HUES48 (cell line): ENCODE measurements at regions not wholly inside any gene's neighbourhood (a gene's known extent, or its start where the extent isn't known, plus 50 kb on each side); places are given as distances from the start of the nearest gene placed in this dataset.
A peak's percentile ranks its signal among the peaks of the same experiment; 100 is the strongest.

Experiments used
- H3K27ac ChIP-seq: one replicate; pipeline ENCODE4 v1.7.0; 2013; ENCODE audit warnings: low read depth, low read length, inconsistent platforms
- H3K27me3 ChIP-seq: 2 replicates; pipeline ENCODE4 v1.6.1; 2013; ENCODE audit warnings: mild to moderate bottlenecking, low read length; ENCODE audit not compliant: control insufficient read depth, insufficient read depth
- H3K36me3 ChIP-seq: 2 replicates; pipeline ENCODE4 v1.6.1; 2013; ENCODE audit warnings: low read length; ENCODE audit not compliant: control insufficient read depth, insufficient read depth
- H3K4me1 ChIP-seq: 2 replicates; pipeline ENCODE4 v1.6.1; 2013; ENCODE audit warnings: mild to moderate bottlenecking, low read length; ENCODE audit not compliant: control insufficient read depth, insufficient read depth
- H3K4me3 ChIP-seq: 2 replicates; pipeline ENCODE4 v1.5.1; 2013; ENCODE audit warnings: mild to moderate bottlenecking, low read depth, low read length
- H3K9ac ChIP-seq: 2 replicates; pipeline ENCODE4 v1.6.1; 2013; ENCODE audit warnings: mild to moderate bottlenecking, low read depth, low read length, moderate library complexity
- H3K9me3 ChIP-seq: 2 replicates; pipeline ENCODE4 v1.6.1; 2013; ENCODE audit warnings: low read length; ENCODE audit not compliant: control insufficient read depth, insufficient read depth

DNA sequence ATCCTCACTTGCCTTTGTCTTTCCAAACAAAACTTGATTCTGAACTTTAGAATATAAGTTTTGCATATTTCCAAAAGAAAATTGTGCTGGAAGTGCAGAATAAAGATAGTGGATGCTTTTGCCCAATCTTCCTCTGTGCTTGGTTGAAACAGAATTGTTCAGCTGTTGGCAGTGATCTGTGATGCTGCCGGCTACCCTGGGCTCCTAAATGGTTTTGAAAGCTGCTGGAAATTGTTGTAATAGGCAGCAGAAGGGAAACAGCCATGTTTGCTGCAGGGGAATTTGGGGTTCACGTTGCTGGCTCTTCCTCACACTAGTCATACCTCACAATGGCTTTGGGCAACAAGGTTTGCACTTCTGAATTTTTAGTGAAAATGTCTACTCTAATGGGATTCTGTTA is 398.0 kb downstream of the RAPGEF2 start:
- no peak overlapping the region for H3K9ac ChIP-seq
- no peaks in the 10 kb centered on the region for H3K36me3 ChIP-seq
- no peaks in the 10 kb centered on the region for H3K9me3 ChIP-seq
- H3K27me3 ChIP-seq: no peaks in the 10 kb centered on the region
- no peak overlapping the region for H3K27ac ChIP-seq
- H3K4me3 ChIP-seq: no peak overlapping the region
- H3K4me1 ChIP-seq: peaks cover 29% of the 10 kb centered on the region

DNA sequence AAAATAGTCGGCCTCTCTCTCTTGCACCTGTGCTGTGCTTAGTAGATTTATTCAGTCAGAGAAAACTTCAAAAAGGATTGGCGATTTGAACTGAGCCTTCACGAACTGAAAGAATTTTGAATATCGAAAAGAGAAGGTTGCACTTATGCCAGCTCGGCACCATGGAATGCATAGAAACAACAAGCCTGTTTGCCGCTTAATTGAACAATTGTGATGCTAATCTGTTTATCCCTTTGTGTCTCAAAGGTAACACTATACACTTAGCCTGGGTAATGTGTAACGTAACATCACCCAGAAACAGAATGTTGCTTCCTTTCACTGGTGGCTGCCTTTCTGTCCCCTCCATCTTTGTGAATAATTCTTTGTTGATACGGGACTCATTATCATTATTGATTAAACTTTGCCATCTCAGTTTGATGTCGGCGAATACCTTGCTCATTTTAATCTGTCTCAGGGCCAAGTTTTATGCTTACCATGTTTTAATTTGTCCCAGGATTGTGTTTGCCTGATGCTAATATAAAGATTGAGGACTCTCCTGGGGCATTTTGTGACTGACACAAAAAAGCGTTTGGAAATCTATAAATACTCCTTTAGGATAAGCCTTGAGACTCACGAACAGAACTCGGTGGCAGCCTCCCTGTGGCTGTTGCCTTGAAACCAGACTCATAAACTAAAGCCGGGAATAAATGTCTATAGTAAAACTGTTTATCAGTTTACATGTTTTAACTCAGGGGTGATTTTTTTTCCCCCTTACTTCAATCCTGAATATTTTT is 400.5 kb downstream of the RAPGEF2 start:
- H3K27me3 ChIP-seq: no peaks in the 10 kb centered on the region
- H3K36me3 ChIP-seq: no peaks in the 10 kb centered on the region
- no peaks in the 10 kb centered on the region for H3K9me3 ChIP-seq
- no peak overlapping the region; the same call in 1 of the 2 replicates for H3K9ac ChIP-seq
- peak overlapping the region; percentile 81 for H3K27ac ChIP-seq
- H3K4me1 ChIP-seq: peaks cover 29% of the 10 kb centered on the region
- H3K4me3 ChIP-seq: peak overlapping the region; percentile 8; the same call in 1 of the 2 replicates

DNA sequence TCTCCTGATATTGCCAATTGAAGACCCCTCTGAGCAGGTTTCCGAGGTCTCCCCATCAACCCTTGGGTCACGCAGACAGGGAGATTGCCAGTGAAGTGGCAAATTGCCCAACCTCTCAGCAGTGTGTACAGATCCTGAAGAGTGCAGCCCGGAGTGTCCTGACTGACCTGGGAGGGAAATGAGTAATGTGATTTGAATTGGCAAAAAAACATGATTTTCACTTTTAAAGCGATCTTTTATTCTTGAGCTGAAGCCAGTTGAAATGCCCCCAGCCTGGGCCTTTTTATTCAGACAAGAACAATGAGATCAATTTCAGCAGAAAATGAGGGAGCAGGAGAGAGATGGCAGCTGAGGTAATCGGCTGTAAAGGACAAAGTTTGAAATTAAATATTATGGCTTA is 401.8 kb downstream of the RAPGEF2 start:
- Histone ChIP-seq H3K4me3 (no peak overlapping the region), H3K9me3 (no peaks in the 10 kb centered on the region), H3K27ac (no peak overlapping the region), H3K36me3 (no peaks in the 10 kb centered on the region), H3K9ac (no peak overlapping the region), H3K4me1 (peaks cover 29% of the 10 kb centered on the region), H3K27me3 (no peaks in the 10 kb centered on the region)

DNA sequence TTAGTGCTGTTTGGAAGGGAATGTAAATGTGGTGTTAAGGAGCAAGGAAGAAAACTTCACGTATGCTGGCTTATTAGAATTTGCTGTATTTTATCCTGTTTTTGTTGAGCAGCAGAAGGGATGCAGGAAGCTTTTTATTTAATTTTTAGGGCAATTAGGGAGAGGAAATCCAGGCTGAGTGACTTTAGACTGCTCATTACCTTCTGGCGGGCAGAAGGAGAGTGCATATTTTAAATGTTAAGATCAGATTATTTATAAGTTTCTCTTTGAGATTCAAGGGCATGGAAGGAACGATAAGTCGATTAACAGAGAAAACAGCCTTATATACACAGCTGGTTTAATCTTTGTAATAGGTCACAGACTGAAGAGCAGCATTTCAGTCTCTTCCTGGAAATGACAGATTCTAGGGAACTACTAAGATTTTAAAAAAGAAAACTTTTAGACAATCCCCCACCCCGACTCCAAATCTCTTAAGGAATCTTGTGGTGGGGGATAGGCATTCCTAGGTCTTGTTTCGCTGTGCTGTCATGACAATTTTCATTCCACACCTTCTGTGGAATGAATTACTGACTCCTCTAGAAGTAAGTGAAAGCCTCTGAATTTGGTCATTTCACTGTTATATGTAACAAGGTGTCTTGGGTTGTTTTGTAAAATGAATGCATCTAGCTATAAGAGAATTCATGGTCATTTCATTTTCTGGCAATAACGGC is 402.5 kb downstream of the RAPGEF2 start:
- Histone ChIP-seq H3K4me1 (peaks cover 29% of the 10 kb centered on the region), H3K36me3 (no peaks in the 10 kb centered on the region), H3K9ac (no peak overlapping the region), H3K4me3 (no peak overlapping the region), H3K27me3 (no peaks in the 10 kb centered on the region), H3K27ac (no peak overlapping the region), H3K9me3 (no peaks in the 10 kb centered on the region)

DNA sequence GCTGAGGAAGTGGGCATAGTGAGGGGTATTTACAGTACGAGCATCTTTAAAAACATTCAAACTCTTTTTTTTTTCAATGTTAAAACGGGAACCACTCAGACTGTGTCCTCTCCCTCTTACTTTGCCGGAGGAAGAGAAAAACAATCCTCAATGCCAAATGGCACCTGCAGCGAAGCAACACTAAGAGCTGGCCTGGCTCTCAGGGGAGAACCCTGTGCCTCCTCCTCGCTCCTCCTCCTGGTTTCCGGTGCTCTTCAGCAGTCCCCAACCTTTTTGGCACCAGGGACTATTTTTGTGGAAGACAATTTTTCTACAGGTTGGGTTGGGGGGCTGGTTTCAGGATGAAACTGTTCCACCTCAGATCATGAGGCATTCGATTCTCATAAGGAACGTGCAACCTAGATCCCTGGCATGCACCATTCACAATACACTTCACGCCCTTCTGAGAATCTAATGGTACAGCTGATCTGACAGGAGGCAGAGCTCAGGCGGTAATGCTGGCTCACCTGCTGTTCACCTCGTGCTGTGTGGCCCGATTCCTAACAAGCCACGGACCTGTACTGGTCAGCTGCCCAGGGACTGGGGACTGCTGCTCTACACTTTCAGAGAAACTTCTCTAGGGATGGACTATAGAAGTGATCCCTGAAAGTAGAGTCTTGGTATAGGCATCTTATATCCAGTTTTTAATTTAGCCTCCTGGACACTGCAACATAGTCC is 404.1 kb downstream of the RAPGEF2 start:
- Histone ChIP-seq H3K4me1 (peaks cover 29% of the 10 kb centered on the region), H3K9me3 (no peaks in the 10 kb centered on the region), H3K27me3 (no peaks in the 10 kb centered on the region), H3K36me3 (no peaks in the 10 kb centered on the region), H3K27ac (no peak overlapping the region), H3K9ac (no peak overlapping the region), H3K4me3 (no peak overlapping the region)

- no peak overlapping the region for H3K27ac ChIP-seq
- H3K4me1 ChIP-seq: peaks cover 15% of the 10 kb centered on the region
- no peaks in the 10 kb centered on the region for H3K27me3 ChIP-seq
These were observed 406.1 kb downstream of the RAPGEF2 start for GRCh38 chr4:159508917-159509500.

DNA sequence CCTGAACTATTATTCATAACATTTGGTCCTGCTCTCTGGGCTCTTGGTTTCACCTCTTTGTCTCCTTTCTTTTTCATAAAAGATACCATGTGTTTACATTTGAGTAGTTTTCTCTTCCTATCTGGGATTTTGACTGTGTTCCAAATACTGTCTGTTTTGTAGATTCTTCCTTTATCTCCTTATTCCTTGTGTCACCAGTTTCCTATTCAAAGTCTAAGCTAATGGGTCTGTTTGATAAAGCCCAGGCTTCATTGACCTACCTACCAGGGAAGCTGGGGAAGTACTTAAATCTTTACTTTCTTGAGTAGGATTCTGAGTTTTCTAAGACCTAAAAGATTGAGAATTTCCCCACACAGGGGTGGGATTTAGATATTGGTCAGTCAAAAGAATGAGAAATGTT is 409.5 kb downstream of the RAPGEF2 start:
- no peaks in the 10 kb centered on the region for H3K27me3 ChIP-seq
- H3K27ac ChIP-seq: no peak overlapping the region
- H3K9ac ChIP-seq: no peak overlapping the region
- H3K9me3 ChIP-seq: no peaks in the 10 kb centered on the region
- no peaks in the 10 kb centered on the region for H3K4me1 ChIP-seq
- no peaks in the 10 kb centered on the region for H3K36me3 ChIP-seq
- no peak overlapping the region for H3K4me3 ChIP-seq

More at GRCh38 chr4:159508917-159509500, 406.1 kb downstream of the RAPGEF2 start:
- H3K9me3 ChIP-seq: no peaks in the 10 kb centered on the region
- no peaks in the 10 kb centered on the region for H3K36me3 ChIP-seq
- H3K4me3 ChIP-seq: no peak overlapping the region
- H3K9ac ChIP-seq: no peak overlapping the region

GRCh38 chr4:159515314-159516025 is 412.6 kb downstream of the RAPGEF2 start:
- Histone ChIP-seq H3K36me3 (no peaks in the 10 kb centered on the region), H3K4me3 (no peak overlapping the region), H3K9me3 (no peaks in the 10 kb centered on the region), H3K27ac (no peak overlapping the region), H3K27me3 (no peaks in the 10 kb centered on the region), H3K9ac (no peak overlapping the region), H3K4me1 (no peaks in the 10 kb centered on the region)

GRCh38 chr4:159516556-159517140 is 413.8 kb downstream of the RAPGEF2 start:
- Histone ChIP-seq H3K9me3 (0 out of 2 replicates have a peak, but pooled peaks cover 3% of the 10 kb centered on the region), H3K27ac (no peak overlapping the region), H3K36me3 (no peaks in the 10 kb centered on the region), H3K4me3 (no peak overlapping the region), H3K9ac (no peak overlapping the region), H3K4me1 (no peaks in the 10 kb centered on the region), H3K27me3 (no peaks in the 10 kb centered on the region)

DNA sequence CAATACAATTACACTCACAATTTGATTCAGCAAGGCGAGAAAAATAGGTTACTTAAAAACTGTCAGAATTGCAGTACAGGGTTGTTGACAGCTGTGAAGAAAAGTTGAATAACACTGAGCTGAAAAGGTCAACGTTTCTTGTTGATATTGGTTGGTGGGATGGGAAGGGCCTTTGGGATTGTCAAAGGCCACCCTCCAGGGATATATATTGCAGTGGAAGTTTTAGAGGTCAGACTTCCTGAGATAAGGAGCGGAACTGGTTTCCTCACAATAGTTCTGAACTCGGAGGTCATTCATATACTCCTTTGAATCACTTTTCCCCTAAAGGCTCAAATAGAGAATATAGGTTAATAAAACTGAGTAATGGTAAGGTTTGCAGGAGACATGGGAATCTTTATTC is 417.2 kb downstream of the RAPGEF2 start:
- no peak overlapping the region for H3K9ac ChIP-seq
- H3K27me3 ChIP-seq: no peaks in the 10 kb centered on the region
- peaks cover 8% of the 10 kb centered on the region for H3K9me3 ChIP-seq
- H3K27ac ChIP-seq: no peak overlapping the region
- no peaks in the 10 kb centered on the region for H3K4me1 ChIP-seq
- no peaks in the 10 kb centered on the region for H3K36me3 ChIP-seq
- no peak overlapping the region for H3K4me3 ChIP-seq
